OCI-LY7 (cell line): ENCODE measurements at regions not wholly inside any gene's neighbourhood (a gene's known extent, or its start where the extent isn't known, plus 50 kb on each side); places are given as distances from the start of the nearest gene placed in this dataset.

Experiments
- BruUV-seq: library from RNA; stranded (reverse); fragments of 400-500 nt; replicated peaks from 2 replicates; lab custom pipeline; 2021; lab: Mats Ljungman, UMichigan
- CTCF ChIA-PET: fragments of 300-600 bp; sonication (Branson Sonifier 250); formaldehyde crosslinking; loops from one replicate; lab custom pipeline; 2022; ENCODE audit warnings: antibody characterized with exemption; ENCODE audit not compliant: unreplicated experiment; lab: Charles Lee
- POLR2A ChIA-PET: fragments of 300-600 bp; sonication (Branson Sonifier 250); formaldehyde crosslinking; loops from one replicate; lab custom pipeline; 2022; ENCODE audit warnings: antibody characterized with exemption; lab: Charles Lee
- DNase-seq: peaks from one replicate; pipeline ENCODE4 v3.0.0-alpha.2; 2015; ENCODE audit warnings: low spot score
- H2AFZ ChIP-seq: fragments of 200-600 bp; sonication (generic), shearing (Covaris generic); 2 replicates; pipeline ENCODE4 v1.6.1; 2014; ENCODE audit warnings: mild to moderate bottlenecking, antibody characterized with exemption, low read length, moderate library complexity
- H3K27ac ChIP-seq: fragments of 200-600 bp; sonication (generic); 2 replicates; pipeline ENCODE4 v1.5.1; 2014; ENCODE audit warnings: mixed run types, low read depth, mild to moderate bottlenecking, moderate library complexity, low read length, inconsistent platforms; ENCODE audit not compliant: poor library complexity, severe bottlenecking
- H3K36me3 ChIP-seq: fragments of 200-600 bp; sonication (generic); 2 replicates; pipeline ENCODE4 v1.6.1; 2014; ENCODE audit warnings: mild to moderate bottlenecking, antibody characterized with exemption, low read length, moderate library complexity, mixed read lengths; ENCODE audit not compliant: insufficient read depth
- H3K4me1 ChIP-seq: fragments of 200-600 bp; sonication (generic); 2 replicates; pipeline ENCODE4 v1.5.1; 2014; ENCODE audit warnings: mild to moderate bottlenecking, low read length; ENCODE audit not compliant: insufficient read depth, poor library complexity, severe bottlenecking
- H3K4me2 ChIP-seq: fragments of 200-600 bp; sonication (generic); 2 replicates; pipeline ENCODE4 v1.6.1; 2014; ENCODE audit warnings: mild to moderate bottlenecking, low read length
- H3K4me3 ChIP-seq: fragments of 200-600 bp; sonication (generic); 2 replicates; pipeline ENCODE4 v1.5.1; 2014; ENCODE audit warnings: mild to moderate bottlenecking, low read depth, low read length; ENCODE audit not compliant: poor library complexity, severe bottlenecking
- H3K79me2 ChIP-seq: fragments of 200-600 bp; sonication (generic); 2 replicates; pipeline ENCODE4 v1.6.1; 2016; ENCODE audit warnings: low read depth, mild to moderate bottlenecking, low read length, moderate library complexity, mixed read lengths; ENCODE audit not compliant: insufficient read depth
- H3K9me2 ChIP-seq: fragments of 200-600 bp; sonication (generic); 2 replicates; pipeline ENCODE4 v1.6.1; 2016; ENCODE audit warnings: mild to moderate bottlenecking, low read length, mixed read lengths; ENCODE audit not compliant: insufficient read depth
- H3K9me3 ChIP-seq: fragments of 200-600 bp; sonication (generic); 2 replicates; pipeline ENCODE4 v1.6.1; 2014; ENCODE audit warnings: mild to moderate bottlenecking, mixed run types, low read length, mixed read lengths
- H4K20me1 ChIP-seq: fragments of 200-600 bp; sonication (generic); 2 replicates; pipeline ENCODE4 v1.6.1; 2014; ENCODE audit warnings: mild to moderate bottlenecking, antibody characterized with exemption, low read length, moderate library complexity, mixed read lengths; ENCODE audit not compliant: insufficient read depth
- EZH2phosphoT487 ChIP-seq: fragments of 200-600 bp; sonication (generic); IDR thresholded peaks from 2 replicates; pipeline ENCODE4 v1.6.1; 2018; ENCODE audit warnings: low read depth, borderline replicate concordance, mild to moderate bottlenecking, mixed run types, antibody characterized with exemption, low read length, moderate library complexity, mixed read lengths
- intact Hi-C: fragments of 100-400 bp; cut with micrococcal nuclease; formaldehyde crosslinking; loops from one replicate; pipeline ENCODE4 v1.10.0; 2022; ENCODE audit not compliant: unreplicated experiment
- TF ChIP-seq, protein P1 (sequence below): fragments of 200-600 bp; sonication (generic); conservative IDR thresholded peaks from 2 replicates; pipeline ENCODE4 v1.5.1; 2014; ENCODE audit warnings: mild to moderate bottlenecking, antibody characterized with exemption, low read length, moderate library complexity, mixed read lengths

- intact Hi-C loops = no loop called here
- no peak for TF ChIP-seq EZH2phosphoT487
- TF ChIP-seq, protein P1, sequence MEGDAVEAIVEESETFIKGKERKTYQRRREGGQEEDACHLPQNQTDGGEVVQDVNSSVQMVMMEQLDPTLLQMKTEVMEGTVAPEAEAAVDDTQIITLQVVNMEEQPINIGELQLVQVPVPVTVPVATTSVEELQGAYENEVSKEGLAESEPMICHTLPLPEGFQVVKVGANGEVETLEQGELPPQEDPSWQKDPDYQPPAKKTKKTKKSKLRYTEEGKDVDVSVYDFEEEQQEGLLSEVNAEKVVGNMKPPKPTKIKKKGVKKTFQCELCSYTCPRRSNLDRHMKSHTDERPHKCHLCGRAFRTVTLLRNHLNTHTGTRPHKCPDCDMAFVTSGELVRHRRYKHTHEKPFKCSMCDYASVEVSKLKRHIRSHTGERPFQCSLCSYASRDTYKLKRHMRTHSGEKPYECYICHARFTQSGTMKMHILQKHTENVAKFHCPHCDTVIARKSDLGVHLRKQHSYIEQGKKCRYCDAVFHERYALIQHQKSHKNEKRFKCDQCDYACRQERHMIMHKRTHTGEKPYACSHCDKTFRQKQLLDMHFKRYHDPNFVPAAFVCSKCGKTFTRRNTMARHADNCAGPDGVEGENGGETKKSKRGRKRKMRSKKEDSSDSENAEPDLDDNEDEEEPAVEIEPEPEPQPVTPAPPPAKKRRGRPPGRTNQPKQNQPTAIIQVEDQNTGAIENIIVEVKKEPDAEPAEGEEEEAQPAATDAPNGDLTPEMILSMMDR = no peak
- no peaks in the 10 kb centered on the region for H3K4me1 ChIP-seq
- H3K9me2 ChIP-seq = no peaks in the 10 kb centered on the region
- DNase-seq = no peak
- POLR2A ChIA-PET = no interaction called here
- no peaks in the 10 kb centered on the region for H4K20me1 ChIP-seq
- no TSS peak for BruUV-seq
- no peaks in the 10 kb centered on the region for H3K36me3 ChIP-seq
- peaks cover 11% of the 10 kb centered on the region; the same call in 1 of the 2 replicates for H3K9me3 ChIP-seq
- H3K27ac ChIP-seq = no peak overlapping the region
- H3K79me2 ChIP-seq = no peaks in the 10 kb centered on the region
- H2AFZ ChIP-seq = no peak overlapping the region
- no peak overlapping the region for H3K4me3 ChIP-seq
- H3K4me2 ChIP-seq = no peak overlapping the region
- CTCF ChIA-PET = no interaction called here
Observed at GRCh38 chr14:95381726-95382125, 62.0 kb upstream of the CLMN start.

- POLR2A ChIA-PET = interaction anchor here (0.7 kb wide), 1 partner anchor 159 kb away, joined by 3 read pairs; no protein-coding TSS in a partner anchor
- H3K27ac ChIP-seq = no peak overlapping the region
- no peak overlapping the region for H3K4me2 ChIP-seq
- H3K4me1 ChIP-seq = no peaks in the 10 kb centered on the region
- intact Hi-C loops = no loop called here
- CTCF ChIA-PET = no interaction called here
- no peaks in the 10 kb centered on the region for H3K79me2 ChIP-seq
- TF ChIP-seq EZH2phosphoT487 = no peak
- TF ChIP-seq, protein P1 = no peak
- H2AFZ ChIP-seq = no peak overlapping the region
- H3K9me2 ChIP-seq = no peaks in the 10 kb centered on the region
- no TSS peak for BruUV-seq
- peaks cover 11% of the 10 kb centered on the region; the same call in 1 of the 2 replicates for H3K9me3 ChIP-seq
- H4K20me1 ChIP-seq = no peaks in the 10 kb centered on the region
- no peak for DNase-seq
- no peak overlapping the region for H3K4me3 ChIP-seq
- no peaks in the 10 kb centered on the region for H3K36me3 ChIP-seq
Observed at GRCh38 chr14:95380350-95381042, 60.8 kb upstream of the CLMN start.

DNA sequence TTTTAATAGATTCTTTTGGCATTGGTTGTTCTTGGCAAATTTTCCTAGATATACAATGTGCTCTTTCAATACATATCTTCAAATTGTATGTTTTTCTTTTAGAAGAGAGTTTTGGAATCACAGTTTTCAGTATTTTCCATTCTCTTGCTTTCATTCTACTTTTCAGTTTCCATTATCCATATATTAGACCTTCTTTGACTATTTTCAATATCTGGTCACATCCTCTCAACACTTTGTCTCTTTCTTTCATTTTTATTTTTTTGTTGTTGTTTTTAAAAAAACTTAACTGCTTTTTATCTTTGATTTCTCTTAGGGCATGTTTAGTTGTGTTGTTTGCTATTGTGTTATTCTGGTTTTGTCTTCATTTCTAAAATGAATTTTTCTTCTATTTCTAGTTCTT is 59.9 kb upstream of the CLMN start:
- BruUV-seq = no TSS peak
- no peak for DNase-seq
- H3K36me3 ChIP-seq = no peaks in the 10 kb centered on the region
- CTCF ChIA-PET = no interaction called here
- POLR2A ChIA-PET = interaction anchor here (0.7 kb wide), 1 partner anchor 158 kb away, joined by 3 read pairs; no protein-coding TSS in a partner anchor
- H3K9me2 ChIP-seq = no peaks in the 10 kb centered on the region
- no peak overlapping the region for H2AFZ ChIP-seq
- H3K4me2 ChIP-seq = no peak overlapping the region
- H3K79me2 ChIP-seq = no peaks in the 10 kb centered on the region
- TF ChIP-seq, protein P1 = 0 out of 2 replicates have a peak, but pooled peaks have one; percentile 11
- TF ChIP-seq EZH2phosphoT487 = no peak
- no peak overlapping the region for H3K4me3 ChIP-seq
- H3K27ac ChIP-seq = no peak overlapping the region
- peaks cover 11% of the 10 kb centered on the region; the same call in 1 of the 2 replicates for H3K9me3 ChIP-seq
- intact Hi-C loops = no loop called here
- no peaks in the 10 kb centered on the region for H4K20me1 ChIP-seq
- no peaks in the 10 kb centered on the region for H3K4me1 ChIP-seq
